MM.1S (cell line): ENCODE measurements at regions not wholly inside any gene's neighbourhood (a gene's known extent, or its start where the extent isn't known, plus 50 kb on each side); places are given as distances from the start of the nearest gene placed in this dataset.

Source experiments
- DNase-seq: peaks from one replicate; pipeline ENCODE4 v3.0.0-alpha.2; 2015
- H2AFZ ChIP-seq: fragments of 300-600 bp; sonication (generic); 2 replicates; pipeline ENCODE4 v1.6.0; 2016; ENCODE audit warnings: antibody characterized with exemption, low read length
- H3F3A ChIP-seq: fragments of 300-600 bp; sonication (generic); 2 replicates; pipeline ENCODE4 v1.6.1; 2016; ENCODE audit warnings: mild to moderate bottlenecking, antibody characterized with exemption, low read length, moderate library complexity, mixed read lengths; ENCODE audit not compliant: insufficient read depth
- H3K27ac ChIP-seq: fragments of 300-600 bp; sonication (generic); 2 replicates; pipeline ENCODE4 v1.5.1; 2016; ENCODE audit warnings: mild to moderate bottlenecking, low read length
- H3K27me3 ChIP-seq: fragments of 300-600 bp; sonication (generic); replicated peaks from 2 replicates; pipeline ENCODE4 v1.6.0; 2016; ENCODE audit warnings: low read length; ENCODE audit not compliant: insufficient read depth
- H3K36me3 ChIP-seq: fragments of 300-600 bp; sonication (generic); replicated peaks from 2 replicates; pipeline ENCODE4 v1.6.1; 2016; ENCODE audit warnings: mild to moderate bottlenecking, low read length, mixed read lengths; ENCODE audit not compliant: insufficient read depth
- H3K4me1 ChIP-seq: fragments of 300-600 bp; sonication (generic); 2 replicates; pipeline ENCODE4 v1.6.1; 2016; ENCODE audit warnings: low read length, mixed read lengths
- H3K4me2 ChIP-seq: fragments of 300-600 bp; sonication (generic); 2 replicates; pipeline ENCODE4 v1.6.0; 2016; ENCODE audit warnings: low read depth, low read length
- H3K4me3 ChIP-seq: fragments of 300-600 bp; sonication (generic); 2 replicates; pipeline ENCODE4 v1.5.1; 2016; ENCODE audit warnings: low read length, mixed read lengths
- H3K79me2 ChIP-seq: fragments of 300-600 bp; sonication (generic); 2 replicates; pipeline ENCODE4 v1.6.1; 2016; ENCODE audit warnings: mixed run types, low read length, mixed read lengths
- H3K9ac ChIP-seq: fragments of 300-600 bp; sonication (generic); 2 replicates; pipeline ENCODE4 v1.6.1; 2016; ENCODE audit warnings: low read length, mixed read lengths
- H3K9me2 ChIP-seq: fragments of 300-600 bp; sonication (generic); replicated peaks from 2 replicates; pipeline ENCODE4 v1.6.1; 2016; ENCODE audit warnings: mild to moderate bottlenecking, low read length, mixed read lengths; ENCODE audit not compliant: insufficient read depth
- H3K9me3 ChIP-seq: fragments of 300-600 bp; sonication (generic); replicated peaks from 2 replicates; pipeline ENCODE4 v1.6.1; 2016; ENCODE audit warnings: mild to moderate bottlenecking, low read length, mixed read lengths; ENCODE audit not compliant: insufficient read depth
- H4K20me1 ChIP-seq: fragments of 300-600 bp; sonication (generic); 2 replicates; pipeline ENCODE4 v1.6.1; 2016; ENCODE audit warnings: mild to moderate bottlenecking, low read length, moderate library complexity, mixed read lengths; ENCODE audit not compliant: insufficient read depth
- CTCF ChIP-seq: fragments of 300-600 bp; sonication (generic); IDR thresholded peaks from 2 replicates; pipeline ENCODE4 v1.5.1; 2016; ENCODE audit warnings: antibody characterized with exemption, low read length, mixed read lengths
- EZH2 ChIP-seq: fragments of 300-600 bp; sonication (generic); optimal IDR thresholded peaks from 2 replicates; pipeline ENCODE3; 2017; ENCODE audit warnings: low read depth, mild to moderate bottlenecking, antibody characterized with exemption, low read length, mixed read lengths
- EZH2phosphoT487 ChIP-seq: fragments of 300-600 bp; sonication (generic); IDR thresholded peaks from 2 replicates; pipeline ENCODE4 v1.6.1; 2018; ENCODE audit warnings: antibody characterized with exemption, low read length

- DNase-seq = no peak
- no peaks in the 10 kb centered on the region for H3K4me1 ChIP-seq
- TF ChIP-seq EZH2phosphoT487 (no peak), CTCF (no peak), EZH2 (no peak)
These were observed 152.9 kb upstream of the NAV2 start for GRCh38 chr11:19559746-19560145.

DNA sequence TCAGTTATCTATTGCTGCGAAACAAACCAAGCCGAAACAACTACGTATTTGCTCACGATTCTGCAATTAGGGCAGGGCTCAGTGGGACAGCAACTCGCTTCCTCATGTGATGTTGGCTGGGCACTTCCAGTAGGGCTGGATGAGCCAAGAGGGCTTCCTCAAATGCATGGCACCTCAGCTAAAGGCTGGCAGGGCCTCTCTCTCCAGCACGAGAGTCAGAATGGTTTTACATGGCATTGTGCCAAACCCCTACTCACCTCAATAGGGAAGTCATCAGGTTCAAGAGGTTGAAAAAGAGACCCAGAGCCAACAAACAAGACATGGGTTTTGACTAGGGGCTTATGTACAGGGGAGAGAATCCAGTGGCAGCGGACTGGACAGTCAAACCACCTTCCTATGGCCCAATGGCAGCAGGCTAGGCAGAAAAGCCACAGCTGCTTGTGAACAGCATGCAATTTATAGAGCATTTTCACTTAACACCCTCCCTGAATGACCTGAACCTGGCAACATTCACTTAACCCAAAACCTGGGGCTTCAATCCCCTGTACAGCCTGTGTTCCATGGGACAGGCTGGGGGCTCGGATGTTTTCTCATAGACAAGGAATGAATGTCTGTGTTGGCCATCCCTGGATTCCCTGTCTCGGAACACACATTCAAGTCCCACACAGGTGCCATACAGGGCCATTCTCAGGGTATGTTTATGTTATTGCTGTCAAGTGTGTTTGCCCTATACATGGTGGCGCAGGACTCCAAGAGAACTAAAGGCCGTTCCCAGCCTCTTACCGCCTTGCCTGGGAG, 154.2 kb upstream of the NAV2 start:
- Histone ChIP-seq H3K27ac (no peak overlapping the region), H3K4me3 (no peak overlapping the region), H3K4me2 (no peak overlapping the region), H3K9ac (no peak overlapping the region), H3K9me2 (no peaks in the 10 kb centered on the region), H3K4me1 (peaks cover 6% of the 10 kb centered on the region), H3K79me2 (peaks cover 10% of the 10 kb centered on the region), H3F3A (no peaks in the 10 kb centered on the region), H3K36me3 (no peaks in the 10 kb centered on the region), H3K9me3 (no peaks in the 10 kb centered on the region), H2AFZ (no peak overlapping the region), H4K20me1 (peaks cover 1% of the 10 kb centered on the region; the same call in 1 of the 2 replicates), H3K27me3 (no peaks in the 10 kb centered on the region)
- no peak for DNase-seq
- no peak for TF ChIP-seq CTCF
- TF ChIP-seq EZH2phosphoT487 = no peak
- TF ChIP-seq EZH2 = no peak

More at GRCh38 chr11:19559746-19560145, 152.9 kb upstream of the NAV2 start:
- H3K9ac ChIP-seq = no peak overlapping the region
- H3K79me2 ChIP-seq = no peaks in the 10 kb centered on the region
- H3K4me3 ChIP-seq = no peak overlapping the region
- H3F3A ChIP-seq = no peaks in the 10 kb centered on the region
- H3K4me2 ChIP-seq = no peak overlapping the region
- H4K20me1 ChIP-seq = peaks cover 3% of the 10 kb centered on the region; the same call in 1 of the 2 replicates
- no peaks in the 10 kb centered on the region for H3K36me3 ChIP-seq
- no peaks in the 10 kb centered on the region for H3K9me3 ChIP-seq
- H3K9me2 ChIP-seq = no peaks in the 10 kb centered on the region
- H3K27me3 ChIP-seq = no peaks in the 10 kb centered on the region
- H2AFZ ChIP-seq = no peak overlapping the region
- no peak overlapping the region for H3K27ac ChIP-seq

- TF ChIP-seq EZH2phosphoT487 = no peak
- TF ChIP-seq CTCF = peak; percentile 90
- H3K9me2 ChIP-seq = no peaks in the 10 kb centered on the region
- peaks cover 13% of the 10 kb centered on the region for H3K79me2 ChIP-seq
- no peak overlapping the region for H3K4me2 ChIP-seq
- no peaks in the 10 kb centered on the region for H3K9me3 ChIP-seq
- no peak overlapping the region for H2AFZ ChIP-seq
- no peaks in the 10 kb centered on the region for H3F3A ChIP-seq
- H4K20me1 ChIP-seq = no peaks in the 10 kb centered on the region
- no peak overlapping the region for H3K27ac ChIP-seq
- no peaks in the 10 kb centered on the region for H3K36me3 ChIP-seq
- H3K27me3 ChIP-seq = no peaks in the 10 kb centered on the region
- H3K9ac ChIP-seq = no peak overlapping the region
- peak; percentile 49 for DNase-seq
- H3K4me3 ChIP-seq = no peak overlapping the region
- H3K4me1 ChIP-seq = peaks cover 8% of the 10 kb centered on the region
These were observed 154.9 kb upstream of the NAV2 start for GRCh38 chr11:19557720-19558140.
